ENCODE measurements at regions not wholly inside any gene's neighbourhood (a gene's known extent, or its start where the extent isn't known, plus 50 kb on each side); places are given as distances from the start of the nearest gene placed in this dataset.

DNA sequence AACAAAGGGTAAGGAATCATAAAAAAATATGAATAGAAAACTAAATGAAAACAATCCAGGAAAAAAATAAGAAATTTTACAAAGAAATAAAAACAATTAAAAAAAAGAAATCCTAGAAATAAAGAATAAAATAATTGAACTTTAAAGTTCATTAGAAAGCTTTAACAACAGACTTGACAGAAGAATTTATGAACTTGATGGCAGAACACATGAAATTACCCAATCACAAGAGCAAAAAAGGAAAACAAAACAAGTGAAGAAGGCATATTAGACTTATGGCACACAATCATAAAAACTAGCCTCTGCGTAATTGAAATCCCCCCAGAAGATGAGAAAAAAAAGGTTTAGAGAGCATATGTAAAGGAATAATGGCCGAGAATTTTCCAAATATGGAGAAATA lies 802.5 kb upstream of the B3GALT2 start:
- ChIA-PET POLR2A (no interaction called here), CTCF (ENCODE audit: unreplicated experiment) (no interaction called here)
- H4K20me1 ChIP-seq (ENCODE audit: insufficient read depth, low read length), result no peaks in the 10 kb centered on the region
- no peaks in the 10 kb centered on the region for H3K4me1 ChIP-seq (ENCODE audit: insufficient read depth, low read length, poor library complexity, severe bottlenecking)
- no peaks in the 10 kb centered on the region for H3K36me3 ChIP-seq (ENCODE audit: insufficient read depth, low read length)
- DNase-seq (ENCODE audit: low spot score), result no peak
- peaks cover 21% of the 10 kb centered on the region; the same call in 1 of the 2 replicates for H3K9me3 ChIP-seq (ENCODE audit: low read length)
- H2AFZ ChIP-seq (ENCODE audit: low read length), result no peak overlapping the region
- no peaks in the 10 kb centered on the region for H3K79me2 ChIP-seq (ENCODE audit: insufficient read depth, low read depth, low read length)
- H3K9me2 ChIP-seq (ENCODE audit: insufficient read depth, low read length), result no peaks in the 10 kb centered on the region
- no TSS peak for BruUV-seq (replicated peaks)
- H3K27ac ChIP-seq (ENCODE audit: low read depth, low read length, poor library complexity, severe bottlenecking), result no peak overlapping the region
- no peak for TF ChIP-seq EZH2phosphoT487 (IDR thresholded peaks at IDR 0.05; ENCODE audit: borderline replicate concordance, low read depth, low read length)
- TF ChIP-seq, protein P1, sequence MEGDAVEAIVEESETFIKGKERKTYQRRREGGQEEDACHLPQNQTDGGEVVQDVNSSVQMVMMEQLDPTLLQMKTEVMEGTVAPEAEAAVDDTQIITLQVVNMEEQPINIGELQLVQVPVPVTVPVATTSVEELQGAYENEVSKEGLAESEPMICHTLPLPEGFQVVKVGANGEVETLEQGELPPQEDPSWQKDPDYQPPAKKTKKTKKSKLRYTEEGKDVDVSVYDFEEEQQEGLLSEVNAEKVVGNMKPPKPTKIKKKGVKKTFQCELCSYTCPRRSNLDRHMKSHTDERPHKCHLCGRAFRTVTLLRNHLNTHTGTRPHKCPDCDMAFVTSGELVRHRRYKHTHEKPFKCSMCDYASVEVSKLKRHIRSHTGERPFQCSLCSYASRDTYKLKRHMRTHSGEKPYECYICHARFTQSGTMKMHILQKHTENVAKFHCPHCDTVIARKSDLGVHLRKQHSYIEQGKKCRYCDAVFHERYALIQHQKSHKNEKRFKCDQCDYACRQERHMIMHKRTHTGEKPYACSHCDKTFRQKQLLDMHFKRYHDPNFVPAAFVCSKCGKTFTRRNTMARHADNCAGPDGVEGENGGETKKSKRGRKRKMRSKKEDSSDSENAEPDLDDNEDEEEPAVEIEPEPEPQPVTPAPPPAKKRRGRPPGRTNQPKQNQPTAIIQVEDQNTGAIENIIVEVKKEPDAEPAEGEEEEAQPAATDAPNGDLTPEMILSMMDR (conservative IDR thresholded peaks at IDR 0.05; ENCODE audit: low read length), result no peak
- no peak overlapping the region for H3K4me2 ChIP-seq (ENCODE audit: low read length)
- intact Hi-C loops (cut with micrococcal nuclease; ENCODE audit: unreplicated experiment), result no loop called here
- H3K4me3 ChIP-seq (ENCODE audit: low read depth, low read length, poor library complexity, severe bottlenecking), result no peak overlapping the region

DNA sequence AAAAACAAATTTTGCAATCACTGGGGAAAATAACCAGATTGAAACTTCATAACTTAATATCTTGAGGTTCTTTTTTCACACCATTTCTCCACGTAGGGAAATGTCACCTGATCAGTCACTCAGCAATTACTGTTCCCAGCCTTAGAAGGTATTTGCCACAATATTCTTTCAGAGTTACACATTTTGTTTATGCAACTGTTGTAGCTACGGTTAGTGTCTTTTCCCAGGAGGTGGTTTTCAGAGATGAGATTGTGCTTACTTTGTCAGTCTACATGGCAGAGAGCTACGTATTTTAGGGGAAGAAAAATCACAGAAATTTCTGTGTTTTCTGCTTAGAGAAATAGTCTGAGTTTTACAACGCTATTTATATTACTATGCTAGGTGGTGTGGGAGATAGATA lies 792.8 kb upstream of the B3GALT2 start:
- no peaks in the 10 kb centered on the region for H3K4me1 ChIP-seq (ENCODE audit: insufficient read depth, low read length, poor library complexity, severe bottlenecking)
- no peaks in the 10 kb centered on the region for H3K36me3 ChIP-seq (ENCODE audit: insufficient read depth, low read length)
- H3K4me3 ChIP-seq (ENCODE audit: low read depth, low read length, poor library complexity, severe bottlenecking), result no peak overlapping the region
- H2AFZ ChIP-seq (ENCODE audit: low read length), result no peak overlapping the region
- TF ChIP-seq, protein P1 (conservative IDR thresholded peaks at IDR 0.05; ENCODE audit: low read length), result no peak
- TF ChIP-seq EZH2phosphoT487 (IDR thresholded peaks at IDR 0.05; ENCODE audit: borderline replicate concordance, low read depth, low read length), result no peak
- BruUV-seq (replicated peaks), result no TSS peak
- intact Hi-C loops (cut with micrococcal nuclease; ENCODE audit: unreplicated experiment), result no loop called here
- H3K9me2 ChIP-seq (ENCODE audit: insufficient read depth, low read length), result no peaks in the 10 kb centered on the region
- H3K9me3 ChIP-seq (ENCODE audit: low read length), result no peaks in the 10 kb centered on the region
- no peaks in the 10 kb centered on the region for H3K79me2 ChIP-seq (ENCODE audit: insufficient read depth, low read depth, low read length)
- H3K4me2 ChIP-seq (ENCODE audit: low read length), result no peak overlapping the region
- DNase-seq (ENCODE audit: low spot score), result no peak
- no peaks in the 10 kb centered on the region for H4K20me1 ChIP-seq (ENCODE audit: insufficient read depth, low read length)
- no peak overlapping the region for H3K27ac ChIP-seq (ENCODE audit: low read depth, low read length, poor library complexity, severe bottlenecking)
- ChIA-PET POLR2A (interaction anchor here (0.6 to 1.4 kb wide), 2 partner anchors 9 to 793 kb away, joined by 3 to 6 read pairs; no protein-coding TSS in a partner anchor), CTCF (ENCODE audit: unreplicated experiment) (no interaction called here)

- Histone ChIP-seq H3K79me2 (ENCODE audit: insufficient read depth, low read depth, low read length) (no peaks in the 10 kb centered on the region), H3K9me2 (ENCODE audit: insufficient read depth, low read length) (no peaks in the 10 kb centered on the region), H3K4me2 (ENCODE audit: low read length) (no peak overlapping the region), H3K9me3 (ENCODE audit: low read length) (no peaks in the 10 kb centered on the region), H2AFZ (ENCODE audit: low read length) (no peak overlapping the region), H4K20me1 (ENCODE audit: insufficient read depth, low read length) (no peaks in the 10 kb centered on the region), H3K27ac (ENCODE audit: low read depth, low read length, poor library complexity, severe bottlenecking) (no peak overlapping the region), H3K4me3 (ENCODE audit: low read depth, low read length, poor library complexity, severe bottlenecking) (no peak overlapping the region), H3K4me1 (ENCODE audit: insufficient read depth, low read length, poor library complexity, severe bottlenecking) (no peaks in the 10 kb centered on the region), H3K36me3 (ENCODE audit: insufficient read depth, low read length) (no peaks in the 10 kb centered on the region)
- ChIA-PET POLR2A (no interaction called here), CTCF (ENCODE audit: unreplicated experiment) (no interaction called here)
- intact Hi-C loops (cut with micrococcal nuclease; ENCODE audit: unreplicated experiment), result no loop called here
- no peak for DNase-seq (ENCODE audit: low spot score)
- BruUV-seq (replicated peaks), result no TSS peak
- TF ChIP-seq, protein P1 (conservative IDR thresholded peaks at IDR 0.05; ENCODE audit: low read length), result no peak
- TF ChIP-seq EZH2phosphoT487 (IDR thresholded peaks at IDR 0.05; ENCODE audit: borderline replicate concordance, low read depth, low read length), result no peak
Measured at GRCh38 chr1:193974286-193974798, 787.9 kb upstream of the B3GALT2 start.
